GM21381 (cell line): ENCODE measurements at regions not wholly inside any gene's neighbourhood (a gene's known extent, or its start where the extent isn't known, plus 50 kb on each side); places are given as distances from the start of the nearest gene placed in this dataset.

ENCODE experiments used
- ATAC-seq: cut with Tn5 transposase; IDR thresholded peaks from one replicate; pipeline ENCODE4 v1.9.1; 2021; ENCODE audit warnings: mild to moderate bottlenecking, moderate library complexity; ENCODE audit not compliant: unreplicated experiment

GRCh38 chr21:19326531-19327319 is 923.1 kb upstream of the TMPRSS15 start:
- no peak for ATAC-seq

DNA sequence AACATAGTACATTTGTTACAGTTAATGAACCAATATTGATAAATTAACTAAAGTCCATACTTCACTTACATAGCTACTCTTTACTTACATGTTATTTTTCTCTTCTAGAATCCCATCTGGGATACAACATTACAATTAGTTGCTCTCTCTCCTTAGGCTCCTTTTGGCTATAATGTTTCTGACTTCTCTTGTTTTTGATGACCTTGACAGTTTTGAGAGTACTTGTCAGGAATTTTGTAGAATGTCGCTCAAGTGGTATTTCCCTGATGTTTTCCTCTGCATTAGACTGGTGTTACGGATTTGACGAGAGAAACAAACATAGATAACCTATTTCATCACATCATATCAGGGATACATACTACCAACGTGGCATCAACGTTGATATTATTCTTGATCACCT is 925.4 kb upstream of the TMPRSS15 start:
- ATAC-seq, result no peak

DNA sequence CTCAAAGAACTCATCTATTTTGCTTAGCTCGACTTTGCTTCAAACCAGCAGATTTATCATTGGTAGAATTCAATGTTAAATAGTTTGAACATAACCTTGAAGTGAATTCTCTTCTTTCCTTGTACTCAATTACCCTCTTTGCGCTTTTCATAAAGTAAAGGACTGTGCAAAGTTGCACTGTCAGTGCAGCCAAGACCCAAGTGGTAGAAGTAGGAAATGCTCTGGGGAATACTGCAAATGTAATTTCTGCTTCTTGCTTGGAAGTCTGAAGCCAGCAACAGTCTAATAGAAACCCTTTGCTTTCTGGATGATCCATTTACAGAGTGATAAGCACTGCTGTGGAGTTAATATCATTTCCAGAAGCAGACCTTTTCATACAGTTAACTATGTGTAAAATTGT is 936.7 kb upstream of the TMPRSS15 start:
- ATAC-seq, result no peak

- no peak for ATAC-seq
Measured at GRCh38 chr21:19340954-19341353, 937.4 kb upstream of the TMPRSS15 start.

DNA sequence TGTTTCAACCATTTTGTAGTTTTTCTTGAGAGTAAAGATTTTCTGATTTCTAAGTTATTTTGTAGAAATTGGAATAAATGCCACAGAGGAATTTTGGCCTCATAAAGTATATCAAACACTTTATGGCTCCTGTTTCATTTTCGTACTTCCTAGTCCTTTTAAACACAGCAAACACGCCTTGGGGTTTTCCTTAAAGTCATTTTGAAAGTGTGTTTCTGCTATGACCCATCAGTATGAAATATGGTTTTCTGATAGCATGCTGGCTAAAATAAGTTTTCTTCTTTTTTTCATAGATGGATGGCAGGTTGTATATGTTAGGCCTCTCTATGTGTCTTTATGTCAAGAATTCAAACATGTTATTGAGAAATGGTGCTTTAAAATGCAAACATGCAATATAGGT is 940.1 kb upstream of the TMPRSS15 start:
- no peak for ATAC-seq

- ATAC-seq, result no peak
Measured at GRCh38 chr21:19350286-19350685, 946.7 kb upstream of the TMPRSS15 start.

GRCh38 chr21:19353256-19353655 is 949.7 kb upstream of the TMPRSS15 start:
- no peak for ATAC-seq

DNA sequence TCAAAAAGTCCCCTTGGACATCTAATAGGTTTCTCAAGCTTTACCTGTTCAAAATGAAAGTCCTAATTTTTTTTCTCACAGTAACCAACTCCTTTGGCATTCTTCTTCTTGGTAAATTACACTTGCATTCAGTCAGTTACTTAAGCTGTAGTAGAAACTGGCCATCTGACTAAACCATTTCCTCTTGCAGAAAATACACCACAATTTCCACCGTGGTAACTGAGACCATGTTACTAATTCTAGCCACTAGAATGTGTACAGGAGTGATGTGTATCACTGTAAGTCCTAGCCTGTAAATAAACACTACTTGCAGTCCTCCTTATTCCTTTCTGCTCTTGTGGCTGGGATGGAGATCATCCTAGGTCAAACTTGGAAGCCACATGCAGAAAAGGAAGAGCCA is 965.4 kb upstream of the TMPRSS15 start:
- ATAC-seq, result no peak

DNA sequence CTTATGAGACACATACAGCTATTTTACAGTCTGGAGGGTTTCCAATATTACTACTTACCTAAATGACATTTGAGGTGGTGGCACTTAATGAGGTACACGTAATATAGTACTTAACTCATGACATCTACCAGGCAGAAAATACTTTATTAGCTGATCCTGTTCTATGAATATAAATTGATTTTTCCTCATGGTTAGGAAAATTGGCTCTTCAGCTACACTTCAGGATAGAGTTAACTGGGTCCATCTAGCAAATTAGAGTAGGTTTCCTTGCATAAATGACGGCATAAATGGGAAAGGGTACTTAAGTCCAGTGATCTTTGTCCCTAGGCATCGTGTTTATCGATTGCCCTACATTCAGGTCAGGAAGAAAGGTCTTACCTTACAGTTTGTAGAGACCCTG is 988.8 kb upstream of the TMPRSS15 start:
- no peak for ATAC-seq

DNA sequence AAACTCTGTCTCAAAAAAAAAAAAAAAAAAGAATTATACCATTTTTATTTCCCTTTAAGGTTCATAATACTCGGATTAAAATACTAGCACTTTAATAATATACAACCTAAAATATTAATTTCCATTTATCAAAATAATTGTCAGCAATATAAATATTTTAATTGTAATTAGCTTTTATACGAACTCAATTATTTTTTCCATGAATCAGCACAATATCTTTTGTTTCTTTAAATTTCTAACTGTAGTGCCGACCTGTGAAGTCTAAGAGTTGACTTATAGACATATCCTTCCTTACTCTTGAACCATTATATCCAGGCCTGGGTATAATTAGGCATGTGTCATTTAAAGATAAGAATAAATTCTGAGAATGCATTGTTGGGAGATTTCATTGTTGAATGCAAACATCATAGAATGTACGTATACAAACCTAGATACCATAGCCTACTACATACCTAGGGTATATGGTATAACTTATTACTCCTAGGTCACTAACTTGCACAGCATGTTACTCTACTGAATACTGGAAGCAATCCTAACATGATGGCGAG is 996.7 kb upstream of the TMPRSS15 start:
- no peak for ATAC-seq

DNA sequence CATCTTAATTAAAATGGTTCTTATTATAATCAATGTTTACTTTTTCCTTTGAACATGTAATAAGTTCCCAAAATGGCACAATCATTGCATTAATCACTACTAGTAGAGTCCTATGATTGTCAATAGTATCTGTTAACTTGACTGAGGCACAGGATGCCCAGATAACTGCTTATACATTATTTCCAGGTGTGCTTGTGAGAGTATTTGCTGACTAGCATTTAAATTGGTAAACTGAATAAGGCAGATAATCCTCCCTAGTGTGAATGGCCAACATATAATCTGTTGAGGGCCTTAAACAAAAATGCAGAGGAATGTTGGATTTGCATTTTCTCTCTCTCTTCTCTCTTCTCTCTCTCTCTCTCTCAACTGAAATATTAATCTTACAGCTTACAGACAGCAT is 999.3 kb upstream of the TMPRSS15 start:
- no peak for ATAC-seq

GRCh38 chr21:19405326-19405725 is 1001.7 kb upstream of the TMPRSS15 start:
- ATAC-seq, result no peak

GRCh38 chr21:19420565-19420964 is 1017.0 kb upstream of the TMPRSS15 start:
- no peak for ATAC-seq

GRCh38 chr21:19433623-19434022 is 1030.0 kb upstream of the TMPRSS15 start:
- ATAC-seq, result no peak

DNA sequence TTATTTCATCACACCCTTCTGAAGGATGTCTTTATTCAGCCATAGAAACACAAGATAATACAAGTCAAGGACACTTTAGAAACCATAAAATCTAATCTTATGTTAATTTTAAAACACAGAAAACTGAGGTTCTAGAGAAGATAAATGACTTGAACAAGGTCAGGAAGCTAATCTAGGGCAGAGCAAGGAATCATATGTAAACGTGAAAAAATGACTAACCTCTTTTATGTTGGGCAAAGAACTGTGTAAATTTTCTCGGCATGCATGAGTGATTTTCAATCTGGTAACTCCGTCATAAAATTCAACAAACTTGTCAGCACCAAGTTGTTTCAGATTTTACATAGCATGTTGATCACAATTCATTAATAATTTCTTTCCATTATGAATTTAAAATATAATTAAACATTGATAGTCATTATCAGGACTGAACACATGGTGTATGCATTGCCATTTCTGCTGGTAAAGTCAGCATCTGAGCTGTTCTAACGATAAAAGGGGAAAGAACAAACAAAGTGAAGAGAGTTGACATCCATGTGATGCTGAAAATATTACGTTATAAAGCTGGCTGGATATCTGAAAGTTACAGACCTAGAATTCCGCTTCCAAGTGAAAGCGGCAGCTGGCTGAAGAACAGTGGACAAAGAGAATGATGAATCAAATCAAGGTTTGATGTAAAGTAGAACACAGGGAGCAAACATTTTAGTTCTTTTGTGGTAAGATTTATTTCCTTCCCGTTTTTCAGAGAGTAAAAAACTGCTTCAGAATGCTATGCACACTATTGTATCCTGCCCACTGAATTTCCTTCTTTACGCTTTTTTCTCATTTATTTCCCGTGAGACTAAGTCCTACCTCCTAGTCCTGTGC is 1037.4 kb upstream of the TMPRSS15 start:
- no peak for ATAC-seq

GRCh38 chr21:19458295-19458694 is 1054.7 kb upstream of the TMPRSS15 start:
- ATAC-seq, result no peak

DNA sequence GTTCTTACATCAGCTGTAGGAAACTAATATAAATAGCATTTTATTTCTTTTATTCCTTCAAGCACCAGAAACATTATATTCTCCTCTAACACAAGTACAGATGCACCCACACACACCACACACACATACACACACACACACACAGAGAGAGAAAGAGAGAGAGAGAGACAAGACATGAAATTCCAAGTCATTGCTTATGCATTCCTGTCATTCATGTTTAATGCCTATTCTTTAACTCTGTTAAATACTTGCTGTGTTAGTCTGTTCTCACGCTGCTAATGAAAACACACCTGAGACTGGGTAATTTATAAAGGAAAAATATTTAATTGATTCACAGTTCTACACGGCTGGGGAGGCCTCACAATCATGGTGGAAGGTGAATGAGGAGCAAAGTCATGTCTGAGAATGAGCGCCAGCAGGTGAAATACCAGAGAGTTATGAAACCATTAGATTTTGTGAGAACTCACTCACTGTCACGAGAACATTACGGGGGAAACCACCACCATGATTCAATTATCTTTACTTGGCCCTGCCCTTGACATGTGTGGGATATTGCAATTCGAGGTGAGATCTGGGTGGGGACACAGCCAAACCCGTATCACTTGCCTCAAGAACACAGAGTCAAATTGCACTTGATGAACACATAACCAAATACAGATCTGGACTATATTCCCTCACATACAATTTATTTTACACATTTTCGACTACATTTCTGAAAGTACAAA is 1058.1 kb upstream of the TMPRSS15 start:
- ATAC-seq, result no peak

DNA sequence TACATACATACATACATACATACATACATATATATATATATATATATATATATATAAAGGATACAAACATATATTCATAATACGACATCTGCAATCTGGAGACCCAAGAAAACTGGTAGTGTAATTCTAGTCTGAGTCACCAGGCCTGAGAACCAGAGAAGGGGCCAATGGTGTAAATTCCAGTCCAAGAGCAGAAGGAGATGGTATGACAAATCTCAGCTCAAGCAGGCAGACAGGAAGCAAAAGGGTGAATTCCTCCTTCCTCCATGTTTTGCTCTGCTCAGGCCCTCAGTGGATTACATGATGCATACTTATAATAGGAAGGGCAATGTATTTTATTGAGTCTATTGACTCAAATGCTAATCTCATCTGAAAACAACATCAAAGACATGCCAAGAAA is 1060.4 kb upstream of the TMPRSS15 start:
- no peak for ATAC-seq

DNA sequence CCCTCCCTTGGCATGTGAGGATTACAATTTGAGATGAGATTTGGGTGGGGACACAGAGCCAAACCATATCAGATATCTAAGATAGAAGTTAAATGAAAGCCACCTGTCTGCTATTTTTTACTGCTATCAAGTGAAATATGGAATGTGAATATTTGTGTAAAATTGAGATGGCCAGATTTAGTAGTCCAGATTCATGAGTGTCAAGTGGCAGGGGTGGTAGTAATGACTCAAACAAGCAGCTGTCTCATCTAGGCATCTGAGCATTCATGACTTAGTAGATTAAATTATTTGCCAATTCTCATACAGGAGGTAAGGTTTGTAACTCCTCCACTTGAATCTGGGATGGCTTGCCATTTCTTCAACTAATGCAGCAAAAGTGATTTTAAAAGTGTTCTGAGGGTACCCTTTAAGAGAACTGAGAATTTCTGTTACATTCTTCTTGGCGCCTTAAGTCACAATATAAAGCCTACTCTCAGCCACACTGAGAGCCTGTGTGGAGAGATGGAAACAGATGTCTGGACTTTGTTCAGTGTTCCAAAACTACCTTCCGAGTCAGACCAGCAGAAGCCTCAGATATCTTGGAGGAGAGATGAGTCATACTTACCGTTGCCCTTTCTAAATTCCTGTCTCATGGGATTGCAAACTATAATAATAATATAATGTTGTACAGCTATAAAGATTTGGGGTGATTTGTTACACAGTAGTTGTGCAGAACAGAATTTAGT is 1065.6 kb upstream of the TMPRSS15 start:
- ATAC-seq, result no peak

- no peak for ATAC-seq
Measured at GRCh38 chr21:19475525-19475924, 1071.9 kb upstream of the TMPRSS15 start.

DNA sequence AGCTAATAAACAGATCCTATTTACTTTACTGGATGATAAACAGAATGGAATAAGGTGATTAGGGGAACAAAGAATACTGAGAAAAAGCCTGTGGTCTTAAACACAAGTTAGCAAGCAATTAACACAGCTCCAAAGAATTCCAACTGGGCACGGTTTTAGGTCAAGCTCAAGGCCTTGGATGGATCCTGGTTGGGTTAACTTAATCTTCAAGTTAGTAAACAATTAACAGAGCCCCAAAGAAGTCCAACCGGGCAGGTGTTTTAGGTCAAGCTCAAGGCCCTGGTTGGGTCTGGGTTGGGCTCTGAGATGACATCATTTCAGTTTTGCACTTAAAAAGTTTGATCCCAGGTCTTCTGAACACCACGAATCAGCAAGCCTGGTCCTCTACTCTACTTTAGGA is 1086.3 kb upstream of the TMPRSS15 start:
- no peak for ATAC-seq
